K562 (cell line): ENCODE measurements at regions not wholly inside any gene's neighbourhood (a gene's known extent, or its start where the extent isn't known, plus 50 kb on each side); places are given as distances from the start of the nearest gene placed in this dataset.

Experiments
- ATAC-seq: fragments of 200-7000 bp; cut with Tn5 transposase; 3 replicates; pipeline ENCODE4 v1.9.1; 2020; ENCODE audit warnings: moderate library complexity
- BruUV-seq: library from RNA; stranded (reverse); fragments of 400-500 nt; replicated peaks from 2 replicates; lab custom pipeline; 2021; lab: Mats Ljungman, UMichigan
- CTCF ChIA-PET: fragments of 300-600 bp; formaldehyde crosslinking; extraction: SDS; loops from one replicate; lab custom pipeline; 2021; ENCODE audit warnings: low intra/inter-chr PET ratio; lab: Yijun Ruan, JAX
- POLR2A ChIA-PET: fragments of 300-600, 350-650 bp; sonication (Branson Sonifier 250); formaldehyde crosslinking; extraction: SDS; loops from one replicate; lab custom pipeline; 2021; ENCODE audit warnings: antibody characterized with exemption, inconsistent platforms; lab: Yijun Ruan, JAX
- DNase-seq, 4 experiments: peaks; one replicate each; pipeline versions ENCODE4 v3.0.0 to v3.0.0-alpha.2; 2011 to 2018; ENCODE audit warnings: low spot score in 3 of 4, mixed read lengths in 3 of 4; ENCODE audit errors: extremely low read depth in 1 of 4
- FAIRE-seq: peaks from 2 replicates; lab custom pipeline; 2011; peaks lifted over from hg19 to GRCh38; lab: Jason Lieb, UNC
- H2AFZ ChIP-seq: 2 replicates; pipeline ENCODE4 v1.6.0; 2011; ENCODE audit warnings: low read depth, low read length, control low read depth, inconsistent platforms
- H3K27ac ChIP-seq: fragments of 200-600 bp; 3 replicates; pipeline ENCODE4 v1.8.0; 2011; ENCODE audit warnings: low read depth, mild to moderate bottlenecking, control low read depth, inconsistent platforms, low read length, moderate library complexity, mixed read lengths; ENCODE audit errors: extremely low read depth
- H3K27me3 ChIP-seq, 2 experiments: fragments of 300-600 bp in 1 of 2; 2 replicates in 1 of 2; 3 replicates in 1 of 2; pipeline versions ENCODE4 v1.6.0 to v1.8.0; 2011; ENCODE audit warnings: inconsistent platforms in 2 of 2, low read length in 2 of 2, mild to moderate bottlenecking in 1 of 2, mixed read lengths in 1 of 2, moderate library complexity in 1 of 2; ENCODE audit not compliant: control insufficient read depth in 2 of 2, insufficient read depth in 2 of 2
- H3K36me3 ChIP-seq: fragments of 300-600 bp; 3 replicates; pipeline ENCODE4 v1.8.0; 2011; ENCODE audit warnings: mild to moderate bottlenecking, low read length, inconsistent platforms; ENCODE audit not compliant: control insufficient read depth, insufficient read depth
- H3K4me1 ChIP-seq, 2 experiments: fragments of 200-600 bp in 1 of 2; replicated peaks in 1 of 2; 2 replicates in 1 of 2; 3 replicates in 1 of 2; pipeline versions ENCODE4 v1.5.1 to v1.8.0; 2011; ENCODE audit warnings: inconsistent platforms in 2 of 2, low read length in 2 of 2, mild to moderate bottlenecking in 1 of 2, mixed read lengths in 1 of 2, moderate library complexity in 1 of 2; ENCODE audit not compliant: control insufficient read depth in 2 of 2, insufficient read depth in 2 of 2
- H3K4me2 ChIP-seq: 2 replicates; pipeline ENCODE4 v1.6.1; 2011; ENCODE audit warnings: low read length, control low read depth, inconsistent platforms, mixed read lengths; ENCODE audit not compliant: insufficient read depth
- H3K4me3 ChIP-seq: fragments of 200-600 bp; sonication (generic), shearing (Covaris generic); 2 replicates; pipeline ENCODE4 v1.5.1; 2016; ENCODE audit warnings: control low read depth, inconsistent platforms
- H3K79me2 ChIP-seq: fragments of 200-600 bp; 3 replicates; pipeline ENCODE4 v1.8.0; 2011; ENCODE audit warnings: low read length, inconsistent platforms; ENCODE audit not compliant: control insufficient read depth, insufficient read depth
- H3K9ac ChIP-seq, 2 experiments: 2 replicates each; pipeline versions ENCODE4 v1.6.0 to v1.6.1; 2011; ENCODE audit warnings: low read depth in 2 of 2, low read length in 2 of 2, control low read depth in 1 of 2, inconsistent platforms in 1 of 2, mild to moderate bottlenecking in 1 of 2, mixed read lengths in 1 of 2; ENCODE audit not compliant: insufficient read depth in 1 of 2
- H3K9me1 ChIP-seq: one replicate; pipeline ENCODE4 v1.6.0; 2011; ENCODE audit warnings: inconsistent platforms, mild to moderate bottlenecking, low read length, moderate library complexity; ENCODE audit not compliant: control insufficient read depth, insufficient read depth
- H3K9me3 ChIP-seq: replicated peaks from 2 replicates; pipeline ENCODE4 v1.5.1; 2011; ENCODE audit warnings: low read depth, low read length, inconsistent platforms; ENCODE audit not compliant: control insufficient read depth, insufficient read depth
- H4K20me1 ChIP-seq: replicated peaks from 2 replicates; pipeline ENCODE4 v1.6.1; 2011; ENCODE audit warnings: low read length, inconsistent platforms, mixed read lengths; ENCODE audit not compliant: control insufficient read depth, insufficient read depth
- EP300 ChIP-seq: IDR thresholded peaks from 2 replicates; pipeline ENCODE4 v1.6.1; 2012; ENCODE audit warnings: low read length, improper control_type of control experiment
- GTF2F1 ChIP-seq: IDR thresholded peaks from 2 replicates; pipeline ENCODE4 v1.6.1; 2011; ENCODE audit warnings: low read depth, low read length, improper control_type of control experiment
- HDGF ChIP-seq: fragments of 450-650 bp; IDR thresholded peaks from 2 replicates; pipeline ENCODE4 v1.6.1; 2016
- HMBOX1 ChIP-seq: sonication (generic); IDR thresholded peaks from 2 replicates; pipeline ENCODE4 v1.6.1; 2016
- HMG20B ChIP-seq: fragments of 250-450 bp; sonication (Bioruptor Pico); IDR thresholded peaks from 2 replicates; pipeline ENCODE4 v1.5.0; 2021; ENCODE audit warnings: mild to moderate bottlenecking
- JUND ChIP-seq, 2 experiments: IDR thresholded peaks; 2 replicates in 1 of 2; 3 replicates in 1 of 2; pipeline ENCODE4 v1.6.1; 2011; ENCODE audit warnings: borderline replicate concordance in 2 of 2, low read depth in 2 of 2, low read length in 2 of 2, improper control_type of control experiment in 1 of 2, missing biosample characterization in 1 of 2, missing genetic modification characterization in 1 of 2, missing genetic modification reagents in 1 of 2
- NFXL1 ChIP-seq: fragments of 450-650 bp; formaldehyde crosslinking; IDR thresholded peaks from 2 replicates; pipeline ENCODE4 v1.4.0; 2021; ENCODE audit warnings: mild to moderate bottlenecking
- NR1H2 ChIP-seq: sonication (generic); formaldehyde crosslinking; IDR thresholded peaks from 2 replicates; pipeline ENCODE4 v1.4.0; 2020; ENCODE audit warnings: mild to moderate bottlenecking, missing genetic modification reagents
- SETDB1 ChIP-seq: IDR thresholded peaks from one replicate; pipeline ENCODE4 v1.6.1; 2012; ENCODE audit warnings: low read length, control low read depth, inconsistent platforms
- SRF ChIP-seq, 2 experiments: fragments of 250-450, 450-650 bp in 1 of 2; sonication (Bioruptor Pico) in 1 of 2; sonication (generic) in 1 of 2; formaldehyde crosslinking; IDR thresholded peaks; 2 replicates each; pipeline versions ENCODE4 v1.5.0 to v1.5.1; 2020 to 2022; ENCODE audit warnings: mild to moderate bottlenecking in 1 of 2, missing genetic modification reagents in 1 of 2
- ZBTB26 ChIP-seq: fragments of 450-650 bp; formaldehyde crosslinking; IDR thresholded peaks from 2 replicates; pipeline ENCODE4 v1.4.0; 2022; ENCODE audit warnings: missing genetic modification characterization
- ZNF175 ChIP-seq: fragments of 200-800 bp; sonication (Bioruptor generic); IDR thresholded peaks from 2 replicates; pipeline ENCODE4 v1.6.1; 2016; ENCODE audit warnings: low read depth, mild to moderate bottlenecking, missing genetic modification characterization, missing compliant biosample characterization
- ZNF197 ChIP-seq: fragments of 200-800 bp; sonication (Bioruptor generic); IDR thresholded peaks from 2 replicates; pipeline ENCODE4 v1.6.1; 2016; ENCODE audit warnings: low read depth, missing genetic modification characterization, missing compliant biosample characterization
- WGBS: fragments of 100-300 bp; shearing (Covaris generic); methylation state at CpG from one replicate; pipeline ENCODE4 v1.1.6; 2016; ENCODE audit warnings: low coverage, mixed read lengths; ENCODE audit not compliant: insufficient coverage; ENCODE audit errors: missing lambda C conversion rate; 5-methylcytosine and 5-hydroxymethylcytosine counted together
- in situ Hi-C: fragments of 300-500 bp; cut with MboI; formaldehyde crosslinking; loops from 4 replicates; pipeline ENCODE4 v1.15.0; 2018; ENCODE audit warnings: inconsistent platforms, mixed read lengths
- intact Hi-C: fragments of 100-400 bp; cut with micrococcal nuclease; formaldehyde crosslinking; loops from 2 replicates; pipeline ENCODE4 v1.14.2; 2022
- TF ChIP-seq, protein P1 (sequence below): fragments of 450-650 bp; formaldehyde crosslinking; IDR thresholded peaks from 2 replicates; pipeline ENCODE4 v1.4.0; 2022; ENCODE audit warnings: missing genetic modification characterization
- TF ChIP-seq, protein P2 (sequence below): sonication (generic); formaldehyde crosslinking; IDR thresholded peaks from 2 replicates; pipeline ENCODE4 v1.8.1; 2023; ENCODE audit warnings: mild to moderate bottlenecking, missing genetic modification reagents, moderate library complexity

GRCh38 chr7:131000873-131001272 is 266.9 kb upstream of the KLF14 start:
- H3K4me2 ChIP-seq: no peak overlapping the region
- intact Hi-C loops: no loop called here
- H3K27ac ChIP-seq: no peak overlapping the region
- H3K4me3 ChIP-seq: no peak overlapping the region
- no peaks in the 10 kb centered on the region for H3K9me3 ChIP-seq
- no peaks in the 10 kb centered on the region for H4K20me1 ChIP-seq
- peak; percentile 17; the same call in 1 of the 3 replicates for ATAC-seq
- DNase-seq: no peak
- BruUV-seq: no TSS peak
- ChIA-PET CTCF (no interaction called here), POLR2A (interaction anchor here (1.2 kb wide), 1 partner anchor 11 kb away, joined by 5 read pairs; no protein-coding TSS in a partner anchor)
- H3K27me3 ChIP-seq: no peaks in the 10 kb centered on the region
- FAIRE-seq: no peak
- no peak overlapping the region for H3K9ac ChIP-seq
- H3K36me3 ChIP-seq: no peaks in the 10 kb centered on the region
- in situ Hi-C loops: no loop called here
- H3K9me1 ChIP-seq: no peaks in the 10 kb centered on the region
- H3K4me1 ChIP-seq: peaks cover 0 to 7% of the 10 kb centered on the region in 2 experiments; a peak in 3 of 5 replicates
- 39% methylated on average over 2 of the region's 2 CpGs for WGBS
- H3K79me2 ChIP-seq: no peaks in the 10 kb centered on the region
- no peak overlapping the region for H2AFZ ChIP-seq
- TF ChIP-seq NFXL1 (CRISPR knock-in tag): no peak
- no peak for TF ChIP-seq JUND (IDR thresholded peaks at IDR 0.05; ENCODE audit: borderline replicate concordance, low read depth, low read length)
- no peak for TF ChIP-seq JUND (tag; IDR thresholded peaks at IDR 0.05; ENCODE audit: borderline replicate concordance, low read depth, low read length)
- no peak for TF ChIP-seq EP300
- no peak for TF ChIP-seq SETDB1
- no peak for TF ChIP-seq HMG20B (CRISPR knock-in tag)
- TF ChIP-seq, protein P1, sequence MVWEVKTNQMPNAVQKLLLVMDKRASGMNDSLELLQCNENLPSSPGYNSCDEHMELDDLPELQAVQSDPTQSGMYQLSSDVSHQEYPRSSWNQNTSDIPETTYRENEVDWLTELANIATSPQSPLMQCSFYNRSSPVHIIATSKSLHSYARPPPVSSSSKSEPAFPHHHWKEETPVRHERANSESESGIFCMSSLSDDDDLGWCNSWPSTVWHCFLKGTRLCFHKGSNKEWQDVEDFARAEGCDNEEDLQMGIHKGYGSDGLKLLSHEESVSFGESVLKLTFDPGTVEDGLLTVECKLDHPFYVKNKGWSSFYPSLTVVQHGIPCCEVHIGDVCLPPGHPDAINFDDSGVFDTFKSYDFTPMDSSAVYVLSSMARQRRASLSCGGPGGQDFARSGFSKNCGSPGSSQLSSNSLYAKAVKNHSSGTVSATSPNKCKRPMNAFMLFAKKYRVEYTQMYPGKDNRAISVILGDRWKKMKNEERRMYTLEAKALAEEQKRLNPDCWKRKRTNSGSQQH: no peak
- no peak for TF ChIP-seq HMBOX1
- TF ChIP-seq NR1H2 (CRISPR knock-in tag): no peak
- TF ChIP-seq ZNF175 (CRISPR knock-in tag): no peak
- no peak for TF ChIP-seq SRF (CRISPR knock-in tag; IDR thresholded peaks at IDR 0.05)
- no peak for TF ChIP-seq HDGF
- TF ChIP-seq ZBTB26 (CRISPR knock-in tag): no peak
- no peak for TF ChIP-seq GTF2F1
- no peak for TF ChIP-seq ZNF197 (CRISPR knock-in tag)
- TF ChIP-seq, protein P2, sequence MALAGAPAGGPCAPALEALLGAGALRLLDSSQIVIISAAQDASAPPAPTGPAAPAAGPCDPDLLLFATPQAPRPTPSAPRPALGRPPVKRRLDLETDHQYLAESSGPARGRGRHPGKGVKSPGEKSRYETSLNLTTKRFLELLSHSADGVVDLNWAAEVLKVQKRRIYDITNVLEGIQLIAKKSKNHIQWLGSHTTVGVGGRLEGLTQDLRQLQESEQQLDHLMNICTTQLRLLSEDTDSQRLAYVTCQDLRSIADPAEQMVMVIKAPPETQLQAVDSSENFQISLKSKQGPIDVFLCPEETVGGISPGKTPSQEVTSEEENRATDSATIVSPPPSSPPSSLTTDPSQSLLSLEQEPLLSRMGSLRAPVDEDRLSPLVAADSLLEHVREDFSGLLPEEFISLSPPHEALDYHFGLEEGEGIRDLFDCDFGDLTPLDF (CRISPR knock-in tag): no peak
